ENCODE measurements at regions not wholly inside any gene's neighbourhood (a gene's known extent, or its start where the extent isn't known, plus 50 kb on each side); places are given as distances from the start of the nearest gene placed in this dataset.

DNA sequence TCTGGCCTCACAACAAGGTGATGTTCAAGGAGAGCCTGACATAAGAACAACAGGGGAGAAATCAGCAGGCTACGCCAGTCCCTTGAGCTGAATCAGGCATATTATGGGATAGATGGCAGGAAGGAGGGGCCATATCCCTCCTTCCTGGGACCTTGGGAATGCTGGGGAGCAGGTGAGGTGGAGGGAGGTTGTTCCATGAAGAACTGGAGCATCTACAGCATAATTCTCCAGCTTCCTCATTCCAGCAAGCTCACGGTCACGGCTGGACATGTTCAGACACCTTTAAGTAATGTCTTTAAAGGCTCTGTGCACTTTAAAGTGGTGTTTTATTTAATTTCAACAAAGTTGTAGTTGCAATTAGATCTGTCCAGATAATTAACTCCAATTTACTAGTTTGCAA lies 780.5 kb downstream of the TYW1 start:
- H3K27ac Mint-ChIP-seq, result no peak overlapping the region
- peaks cover 2 to 16% (median 6%) of the 10 kb centered on the region in 8 donors for H3K9me3 Mint-ChIP-seq
- Histone ChIP-seq H3K9me3 (ENCODE audit: control insufficient read depth in 1 of 2, low read length in 2 of 2) (no peaks in the 10 kb centered on the region), H3K36me3 (ENCODE audit: insufficient read depth, low read length) (no peaks in the 10 kb centered on the region), H3K4me1 (ENCODE audit: insufficient read depth, low read length) (no peaks in the 10 kb centered on the region), H3K4me3 (ENCODE audit: low read length in 2 of 2) (no peak overlapping the region), H3K27ac (ENCODE audit: low read depth, low read length) (no peak overlapping the region), H3K27me3 (ENCODE audit: insufficient read depth, low read length) (no peaks in the 10 kb centered on the region)
- H3K4me3 Mint-ChIP-seq, result no peak overlapping the region
- POLR2A ChIA-PET (ENCODE audit: partially characterized antibody), result no interaction called here
- no peaks in the 10 kb centered on the region for H3K36me3 Mint-ChIP-seq
- CTCF ChIA-PET (ENCODE audit: partially characterized antibody), result no interaction called here
- H3K27me3 Mint-ChIP-seq, result no peaks in the 10 kb centered on the region
- intact Hi-C loops (cut with micrococcal nuclease), result no loop called here
- DNase-seq, result no peak
- H3K4me1 Mint-ChIP-seq, result no peaks in the 10 kb centered on the region

DNA sequence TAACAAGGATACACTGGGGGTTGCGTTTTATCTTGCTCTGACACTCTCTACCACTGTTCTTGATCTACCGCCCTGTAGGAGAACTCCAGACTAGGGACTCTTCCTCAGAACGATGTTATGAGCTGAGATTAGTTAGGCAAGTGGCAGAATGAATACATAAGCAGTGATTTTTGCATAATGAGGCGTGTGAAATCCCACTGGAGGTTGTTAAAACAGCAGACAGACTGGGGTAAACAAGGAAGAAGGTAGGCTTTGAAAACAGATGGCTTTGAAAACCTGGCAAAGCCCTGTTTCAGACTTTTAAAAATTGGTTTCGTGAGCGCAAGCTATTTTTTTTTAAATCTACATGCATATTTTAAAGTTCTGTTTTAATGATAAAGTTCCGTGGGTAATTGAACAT lies 785.2 kb downstream of the TYW1 start:
- no peaks in the 10 kb centered on the region for H3K27me3 ChIP-seq (ENCODE audit: insufficient read depth, low read length)
- no peaks in the 10 kb centered on the region for H3K9me3 ChIP-seq (ENCODE audit: control insufficient read depth in 1 of 2, low read length in 2 of 2)
- intact Hi-C loops (cut with micrococcal nuclease), result no loop called here
- H3K27ac ChIP-seq (ENCODE audit: low read depth, low read length), result no peak overlapping the region
- no peaks in the 10 kb centered on the region for H3K4me1 Mint-ChIP-seq
- H3K4me3 Mint-ChIP-seq, result no peak overlapping the region
- no peaks in the 10 kb centered on the region for H3K27me3 Mint-ChIP-seq
- no peaks in the 10 kb centered on the region for H3K4me1 ChIP-seq (ENCODE audit: insufficient read depth, low read length)
- H3K27ac Mint-ChIP-seq, result no peak overlapping the region
- no peaks in the 10 kb centered on the region for H3K36me3 Mint-ChIP-seq
- POLR2A ChIA-PET (ENCODE audit: partially characterized antibody), result no interaction called here
- no peak for DNase-seq
- CTCF ChIA-PET (ENCODE audit: partially characterized antibody), result no interaction called here
- H3K9me3 Mint-ChIP-seq, result peaks cover 3 to 26% (median 8%) of the 10 kb centered on the region in 8 donors
- H3K36me3 ChIP-seq (ENCODE audit: insufficient read depth, low read length), result no peaks in the 10 kb centered on the region
- H3K4me3 ChIP-seq (ENCODE audit: low read length in 2 of 2), result no peak overlapping the region

DNA sequence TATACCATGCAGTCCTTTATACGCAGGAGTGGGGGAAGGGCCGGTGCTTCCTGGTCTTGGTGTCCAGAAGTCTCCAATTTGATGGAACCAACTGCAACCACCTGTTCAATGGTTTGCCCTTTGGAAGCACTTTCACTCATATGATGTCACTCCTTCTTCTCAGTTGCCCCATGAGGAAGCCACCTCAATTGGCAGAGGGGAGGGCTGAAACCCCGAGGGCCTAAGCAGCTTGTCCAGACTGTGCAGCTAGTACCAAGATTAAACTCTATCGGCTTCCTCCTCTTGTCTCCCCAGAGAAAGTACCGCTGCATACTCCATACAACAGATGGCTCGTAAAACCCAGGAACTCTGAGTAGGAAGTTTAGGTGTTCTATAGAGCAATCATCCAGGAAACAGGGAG lies 789.4 kb downstream of the TYW1 start:
- Histone ChIP-seq H3K27ac (ENCODE audit: low read depth, low read length) (no peak overlapping the region), H3K9me3 (ENCODE audit: control insufficient read depth in 1 of 2, low read length in 2 of 2) (no peaks in the 10 kb centered on the region), H3K4me3 (ENCODE audit: low read length in 2 of 2) (no peak overlapping the region), H3K36me3 (ENCODE audit: insufficient read depth, low read length) (no peaks in the 10 kb centered on the region), H3K27me3 (ENCODE audit: insufficient read depth, low read length) (no peaks in the 10 kb centered on the region), H3K4me1 (ENCODE audit: insufficient read depth, low read length) (no peaks in the 10 kb centered on the region)
- no peaks in the 10 kb centered on the region for H3K4me1 Mint-ChIP-seq
- ChIA-PET CTCF (ENCODE audit: partially characterized antibody) (no interaction called here), POLR2A (ENCODE audit: partially characterized antibody) (no interaction called here)
- H3K27me3 Mint-ChIP-seq, result no peaks in the 10 kb centered on the region
- H3K27ac Mint-ChIP-seq, result no peak overlapping the region
- intact Hi-C loops (cut with micrococcal nuclease), result no loop called here
- no peak for DNase-seq
- H3K9me3 Mint-ChIP-seq, result peaks cover 5 to 40% (median 10%) of the 10 kb centered on the region in 8 donors
- H3K36me3 Mint-ChIP-seq, result no peaks in the 10 kb centered on the region
- no peak overlapping the region for H3K4me3 Mint-ChIP-seq

DNA sequence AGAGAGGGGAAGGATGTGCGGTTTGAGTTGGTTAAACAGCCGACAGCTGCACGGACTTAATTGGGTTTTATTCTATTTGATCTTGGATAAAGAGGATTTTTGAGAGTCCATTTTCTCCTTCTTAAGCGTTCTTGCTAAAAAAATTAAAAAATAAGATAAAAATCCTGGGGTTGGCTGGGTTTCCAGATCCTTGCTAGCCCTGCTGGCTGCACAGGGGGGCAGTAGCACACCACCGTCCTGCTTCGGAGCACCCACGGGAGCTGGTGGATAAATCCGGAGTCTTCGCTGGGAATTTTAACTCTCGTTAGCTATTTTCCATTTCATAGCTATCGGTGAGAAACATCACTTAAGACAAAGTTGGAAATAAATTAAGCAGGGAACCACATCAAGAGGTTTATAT lies 792.0 kb downstream of the TYW1 start:
- H3K4me1 Mint-ChIP-seq, result no peaks in the 10 kb centered on the region
- Histone ChIP-seq H3K4me1 (ENCODE audit: insufficient read depth, low read length) (no peaks in the 10 kb centered on the region), H3K9me3 (ENCODE audit: control insufficient read depth in 1 of 2, low read length in 2 of 2) (no peaks in the 10 kb centered on the region), H3K27me3 (ENCODE audit: insufficient read depth, low read length) (no peaks in the 10 kb centered on the region), H3K4me3 (ENCODE audit: low read length in 2 of 2) (no peak overlapping the region), H3K36me3 (ENCODE audit: insufficient read depth, low read length) (no peaks in the 10 kb centered on the region), H3K27ac (ENCODE audit: low read depth, low read length) (no peak overlapping the region)
- no peak overlapping the region for H3K27ac Mint-ChIP-seq
- no peak overlapping the region for H3K4me3 Mint-ChIP-seq
- DNase-seq, result no peak
- intact Hi-C loops (cut with micrococcal nuclease), result no loop called here
- H3K27me3 Mint-ChIP-seq, result no peaks in the 10 kb centered on the region
- H3K9me3 Mint-ChIP-seq, result peaks cover 3 to 39% (median 11%) of the 10 kb centered on the region in 8 donors
- H3K36me3 Mint-ChIP-seq, result no peaks in the 10 kb centered on the region
- POLR2A ChIA-PET (ENCODE audit: partially characterized antibody), result no interaction called here
- CTCF ChIA-PET (ENCODE audit: partially characterized antibody), result no interaction called here

DNA sequence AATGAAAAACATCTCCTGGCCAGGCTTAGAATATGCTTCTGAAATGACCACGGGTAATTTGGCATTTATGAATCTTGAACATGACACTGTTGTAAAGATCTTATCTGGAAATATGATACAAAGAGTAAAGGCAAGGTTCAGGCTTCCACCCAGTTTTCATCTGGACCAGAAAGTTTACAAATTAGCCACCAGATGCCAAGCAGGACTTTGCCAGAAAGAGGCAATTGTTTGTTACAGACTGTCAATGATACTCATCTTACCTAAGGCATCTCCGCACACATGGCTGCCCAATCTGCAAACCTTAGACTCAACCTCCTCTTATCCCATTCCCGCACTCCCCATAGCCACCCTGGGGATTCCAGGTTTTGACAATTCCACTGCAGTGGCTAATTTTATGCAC lies 795.3 kb downstream of the TYW1 start:
- Histone ChIP-seq H3K27me3 (ENCODE audit: insufficient read depth, low read length) (no peaks in the 10 kb centered on the region), H3K4me1 (ENCODE audit: insufficient read depth, low read length) (no peaks in the 10 kb centered on the region), H3K4me3 (ENCODE audit: low read length in 2 of 2) (no peak overlapping the region), H3K9me3 (ENCODE audit: control insufficient read depth in 1 of 2, low read length in 2 of 2) (no peaks in the 10 kb centered on the region), H3K36me3 (ENCODE audit: insufficient read depth, low read length) (no peaks in the 10 kb centered on the region), H3K27ac (ENCODE audit: low read depth, low read length) (no peak overlapping the region)
- no peak overlapping the region for H3K27ac Mint-ChIP-seq
- H3K9me3 Mint-ChIP-seq, result peaks cover 3 to 35% (median 9%) of the 10 kb centered on the region in 8 donors
- intact Hi-C loops (cut with micrococcal nuclease), result no loop called here
- ChIA-PET CTCF (ENCODE audit: partially characterized antibody) (no interaction called here), POLR2A (ENCODE audit: partially characterized antibody) (no interaction called here)
- no peaks in the 10 kb centered on the region for H3K4me1 Mint-ChIP-seq
- no peak overlapping the region for H3K4me3 Mint-ChIP-seq
- H3K36me3 Mint-ChIP-seq, result no peaks in the 10 kb centered on the region
- DNase-seq, result no peak
- no peaks in the 10 kb centered on the region for H3K27me3 Mint-ChIP-seq

DNA sequence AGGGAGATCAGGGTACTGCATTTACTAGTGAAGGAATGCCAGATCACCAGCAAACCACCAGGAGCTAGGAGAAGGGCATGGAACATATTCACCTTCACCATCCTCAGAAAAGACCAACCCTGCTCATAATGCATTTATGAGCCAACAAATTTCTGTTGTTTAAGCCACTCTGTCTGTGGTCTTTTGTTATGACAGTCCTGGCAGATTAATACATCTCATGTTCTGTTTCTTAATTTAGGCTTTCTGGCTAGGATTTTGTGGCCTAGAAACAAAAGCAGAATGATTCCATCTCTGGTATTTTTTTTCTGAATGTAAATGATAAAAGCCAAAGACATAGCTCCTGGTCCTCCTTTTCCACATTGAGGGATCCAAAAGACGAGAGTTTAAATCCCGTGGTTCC lies 797.9 kb downstream of the TYW1 start:
- Mint-ChIP-seq H3K27me3 (no peaks in the 10 kb centered on the region), H3K4me1 (no peaks in the 10 kb centered on the region), H3K9me3 (peaks cover 0 to 26% (median 5%) of the 10 kb centered on the region in 8 donors), H3K27ac (no peak overlapping the region), H3K36me3 (no peaks in the 10 kb centered on the region), H3K4me3 (no peak overlapping the region)
- DNase-seq, result no peak
- Histone ChIP-seq H3K27ac (ENCODE audit: low read depth, low read length) (no peak overlapping the region), H3K9me3 (ENCODE audit: control insufficient read depth in 1 of 2, low read length in 2 of 2) (no peaks in the 10 kb centered on the region), H3K36me3 (ENCODE audit: insufficient read depth, low read length) (no peaks in the 10 kb centered on the region), H3K4me3 (ENCODE audit: low read length in 2 of 2) (no peak overlapping the region), H3K4me1 (ENCODE audit: insufficient read depth, low read length) (no peaks in the 10 kb centered on the region), H3K27me3 (ENCODE audit: insufficient read depth, low read length) (no peaks in the 10 kb centered on the region)
- CTCF ChIA-PET (ENCODE audit: partially characterized antibody), result no interaction called here
- POLR2A ChIA-PET (ENCODE audit: partially characterized antibody), result no interaction called here
- intact Hi-C loops (cut with micrococcal nuclease), result no loop called here

DNA sequence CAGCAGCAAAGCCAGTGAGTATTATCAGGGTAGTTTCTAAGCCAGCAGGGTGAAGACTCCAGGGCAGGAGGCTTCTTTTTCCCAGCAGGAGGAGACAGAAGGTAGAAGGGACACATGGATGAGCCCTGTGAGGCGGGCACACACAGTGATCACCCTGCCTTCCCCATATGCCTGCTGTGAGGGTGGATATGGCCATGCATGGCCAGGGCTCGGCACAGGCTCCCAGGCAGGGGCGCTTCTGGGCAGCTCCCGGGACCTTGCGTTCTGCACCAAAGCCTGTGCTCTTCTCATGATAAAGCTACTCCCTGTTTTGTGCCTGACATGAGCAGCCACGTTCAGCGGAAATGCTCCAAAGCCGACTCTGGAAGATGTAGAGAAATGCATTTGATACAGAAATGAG lies 807.2 kb downstream of the TYW1 start:
- Histone ChIP-seq H3K4me3 (ENCODE audit: low read length in 2 of 2) (no peak overlapping the region), H3K27ac (ENCODE audit: low read depth, low read length) (no peak overlapping the region), H3K36me3 (ENCODE audit: insufficient read depth, low read length) (no peaks in the 10 kb centered on the region), H3K9me3 (ENCODE audit: control insufficient read depth in 1 of 2, low read length in 2 of 2) (no peaks in the 10 kb centered on the region), H3K4me1 (ENCODE audit: insufficient read depth, low read length) (no peaks in the 10 kb centered on the region), H3K27me3 (ENCODE audit: insufficient read depth, low read length) (no peaks in the 10 kb centered on the region)
- Mint-ChIP-seq H3K9me3 (peaks cover 7 to 44% (median 10%) of the 10 kb centered on the region in 8 donors), H3K4me3 (no peak overlapping the region), H3K36me3 (no peaks in the 10 kb centered on the region), H3K27me3 (no peaks in the 10 kb centered on the region), H3K4me1 (no peaks in the 10 kb centered on the region), H3K27ac (no peak overlapping the region)
- DNase-seq, result no peak
- POLR2A ChIA-PET (ENCODE audit: partially characterized antibody), result no interaction called here
- intact Hi-C loops (cut with micrococcal nuclease), result no loop called here
- CTCF ChIA-PET (ENCODE audit: partially characterized antibody), result no interaction called here

DNA sequence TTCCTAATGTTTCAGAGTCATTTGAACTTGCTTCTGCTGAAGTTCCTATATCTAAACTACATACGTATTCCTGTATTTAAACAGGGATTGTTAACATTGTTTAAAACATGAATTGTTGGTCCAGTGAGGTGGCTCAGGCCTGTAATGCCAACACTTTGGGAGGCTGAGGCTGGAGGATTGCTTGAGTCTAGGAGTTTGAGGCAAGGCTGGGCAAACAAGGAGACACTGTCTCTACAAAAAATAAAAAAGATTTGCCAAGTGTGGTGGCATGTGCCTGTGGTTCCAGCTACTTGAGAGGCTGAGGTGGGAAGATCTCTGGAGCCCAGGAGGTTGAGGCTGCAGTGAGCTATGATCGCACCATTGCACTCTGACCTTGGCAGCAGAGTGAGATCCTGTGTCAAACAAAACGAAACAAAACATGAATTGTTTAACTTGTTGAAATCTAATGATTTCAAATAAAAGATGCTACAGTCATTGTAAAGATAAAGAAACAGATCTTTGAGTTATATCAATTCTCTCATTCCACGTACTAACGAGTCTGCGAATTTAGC lies 809.4 kb downstream of the TYW1 start:
- CTCF ChIA-PET (ENCODE audit: partially characterized antibody), result no interaction called here
- H3K4me1 ChIP-seq (ENCODE audit: insufficient read depth, low read length), result no peaks in the 10 kb centered on the region
- intact Hi-C loops (cut with micrococcal nuclease), result no loop called here
- Mint-ChIP-seq H3K27me3 (no peaks in the 10 kb centered on the region), H3K27ac (no peak overlapping the region), H3K4me1 (no peaks in the 10 kb centered on the region), H3K36me3 (no peaks in the 10 kb centered on the region), H3K4me3 (no peak overlapping the region), H3K9me3 (peaks cover under 1 to 42% (median 5%) of the 10 kb centered on the region in 8 donors)
- H3K36me3 ChIP-seq (ENCODE audit: insufficient read depth, low read length), result no peaks in the 10 kb centered on the region
- no peak overlapping the region for H3K27ac ChIP-seq (ENCODE audit: low read depth, low read length)
- DNase-seq, result no peak
- H3K9me3 ChIP-seq (ENCODE audit: control insufficient read depth in 1 of 2, low read length in 2 of 2), result no peaks in the 10 kb centered on the region
- no peaks in the 10 kb centered on the region for H3K27me3 ChIP-seq (ENCODE audit: insufficient read depth, low read length)
- H3K4me3 ChIP-seq (ENCODE audit: low read length in 2 of 2), result no peak overlapping the region
- POLR2A ChIA-PET (ENCODE audit: partially characterized antibody), result no interaction called here
